HG03175 (cell line): ENCODE measurements at regions not wholly inside any gene's neighbourhood (a gene's known extent, or its start where the extent isn't known, plus 50 kb on each side); places are given as distances from the start of the nearest gene placed in this dataset.

Experiments
- ATAC-seq: cut with Tn5 transposase; IDR thresholded peaks from one replicate; pipeline ENCODE4 v1.9.1; 2021; ENCODE audit warnings: mild to moderate bottlenecking, moderate library complexity; ENCODE audit not compliant: unreplicated experiment

- no peak for ATAC-seq
Observed at GRCh38 chr3:8450618-8451017, 51.0 kb upstream of the LMCD1 start.

GRCh38 chr3:8451696-8452095 is 49.9 kb upstream of the LMCD1 start:
- ATAC-seq: no peak
